ENCODE measurements at regions not wholly inside any gene's neighbourhood (a gene's known extent, or its start where the extent isn't known, plus 50 kb on each side); places are given as distances from the start of the nearest gene placed in this dataset.

GRCh38 chr2:200752332-200752731 lies 59.4 kb upstream of the BZW1 start:
- Histone ChIP-seq H3F3A (ENCODE audit: insufficient read depth) (peaks cover 4% of the 10 kb centered on the region; the same call in 1 of the 2 replicates), H2AFZ (no peak overlapping the region), H4K20me1 (ENCODE audit: insufficient read depth) (no peaks in the 10 kb centered on the region), H3K4me2 (ENCODE audit: unreplicated experiment) (no peak overlapping the region), H3K79me2 (ENCODE audit: insufficient read depth) (no peaks in the 10 kb centered on the region), H3K27ac (no peak overlapping the region), H3K4me1 (ENCODE audit: insufficient read depth) (peaks cover 15% of the 10 kb centered on the region), H3K9me3 (ENCODE audit: low read depth) (no peaks in the 10 kb centered on the region), H3K9me2 (ENCODE audit: insufficient read depth) (no peaks in the 10 kb centered on the region), H3K27me3 (replicated peaks; ENCODE audit: insufficient read depth) (no peaks in the 10 kb centered on the region), H3K9ac (no peak overlapping the region), H3K4me3 (no peak overlapping the region), H3K36me3 (ENCODE audit: low read depth) (no peaks in the 10 kb centered on the region)
- WGBS, 2 experiments (ENCODE audit: low coverage in 1 of 2, low lambda C conversion rate in 2 of 2, missing lambda C conversion rate in 2 of 2): 85 to 93% methylated on average over 2 of the region's 2 CpGs
- no peak for DNase-seq
- TF ChIP-seq EZH2phosphoT487 (IDR thresholded peaks at IDR 0.05; ENCODE audit: insufficient read depth, low read depth): no peak
- no peak for TF ChIP-seq EZH2 (IDR thresholded peaks at IDR 0.05; ENCODE audit: insufficient read depth, poor library complexity, severe bottlenecking)
- in situ Hi-C loops (cut with MboI): no loop called here

GRCh38 chr2:200752835-200753234 lies 58.9 kb upstream of the BZW1 start:
- Histone ChIP-seq H3K27ac (no peak overlapping the region), H3K9ac (no peak overlapping the region), H2AFZ (no peak overlapping the region), H3K9me3 (ENCODE audit: low read depth) (no peaks in the 10 kb centered on the region), H3K4me3 (no peak overlapping the region), H3K4me2 (ENCODE audit: unreplicated experiment) (no peak overlapping the region), H3K36me3 (ENCODE audit: low read depth) (no peaks in the 10 kb centered on the region), H4K20me1 (ENCODE audit: insufficient read depth) (no peaks in the 10 kb centered on the region), H3F3A (ENCODE audit: insufficient read depth) (peaks cover 9% of the 10 kb centered on the region), H3K9me2 (ENCODE audit: insufficient read depth) (no peaks in the 10 kb centered on the region), H3K79me2 (ENCODE audit: insufficient read depth) (no peaks in the 10 kb centered on the region), H3K4me1 (ENCODE audit: insufficient read depth) (peaks cover 20% of the 10 kb centered on the region), H3K27me3 (replicated peaks; ENCODE audit: insufficient read depth) (no peaks in the 10 kb centered on the region)
- WGBS, 2 experiments (ENCODE audit: low coverage in 1 of 2, low lambda C conversion rate in 2 of 2, missing lambda C conversion rate in 2 of 2): 68 to 89% methylated on average over 1 of the region's 1 CpG
- in situ Hi-C loops (cut with MboI): no loop called here
- no peak for DNase-seq
- TF ChIP-seq EZH2phosphoT487 (IDR thresholded peaks at IDR 0.05; ENCODE audit: insufficient read depth, low read depth) (no peak), EZH2 (IDR thresholded peaks at IDR 0.05; ENCODE audit: insufficient read depth, poor library complexity, severe bottlenecking) (no peak)

DNA sequence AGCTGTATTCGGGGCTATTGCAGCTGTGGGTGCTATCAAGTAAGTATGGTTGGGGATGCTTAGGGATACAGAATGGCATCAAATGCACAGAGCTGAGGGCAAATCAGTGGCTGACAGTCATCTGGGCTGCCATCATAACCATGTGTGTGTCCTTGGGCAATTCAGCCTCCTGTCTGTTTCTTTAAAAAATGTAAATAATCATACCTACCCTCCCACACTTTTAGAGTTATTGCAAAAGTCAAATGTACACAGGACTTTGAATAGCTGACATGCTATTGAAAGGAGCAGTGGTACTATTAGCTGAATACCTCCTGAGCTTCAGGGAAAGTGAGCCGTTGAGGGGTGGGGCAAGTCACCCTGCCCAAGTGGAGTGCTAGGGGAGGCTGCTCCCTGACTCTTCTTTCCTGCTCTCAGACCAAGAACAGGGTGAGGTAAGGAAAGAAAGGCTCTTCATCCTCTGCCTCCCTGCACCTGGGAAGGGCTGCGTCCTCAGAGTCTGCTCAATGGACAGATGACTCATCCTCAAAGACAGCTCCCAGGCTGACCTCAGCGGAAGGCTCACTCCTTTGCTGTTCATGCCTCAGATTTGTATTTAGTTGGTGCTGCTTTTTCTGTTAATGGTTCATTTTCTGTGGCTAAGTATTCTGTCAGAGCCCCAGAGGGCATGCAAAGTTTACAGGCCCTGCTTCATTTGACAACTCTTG lies 54.9 kb upstream of the BZW1 start:
- 22 to 26% methylated on average over 4 of the region's 4 CpGs for WGBS, 2 experiments (ENCODE audit: low coverage in 1 of 2, low lambda C conversion rate in 2 of 2, missing lambda C conversion rate in 2 of 2)
- 0 out of 2 replicates have a peak overlapping the region, but pooled peaks have one; percentile 12 for H3K9ac ChIP-seq
- H3K36me3 ChIP-seq (ENCODE audit: low read depth): no peaks in the 10 kb centered on the region
- DNase-seq: peak; percentile 91
- no peak overlapping the region for H3K4me3 ChIP-seq
- peak overlapping the region; percentile 9; the same call in 1 of the 2 replicates for H2AFZ ChIP-seq
- no peaks in the 10 kb centered on the region for H3K9me3 ChIP-seq (ENCODE audit: low read depth)
- peaks cover 32% of the 10 kb centered on the region for H3K4me1 ChIP-seq (ENCODE audit: insufficient read depth)
- TF ChIP-seq EZH2phosphoT487 (IDR thresholded peaks at IDR 0.05; ENCODE audit: insufficient read depth, low read depth) (no peak), EZH2 (IDR thresholded peaks at IDR 0.05; ENCODE audit: insufficient read depth, poor library complexity, severe bottlenecking) (no peak)
- H3K4me2 ChIP-seq (ENCODE audit: unreplicated experiment): peak overlapping the region; percentile 13
- no peaks in the 10 kb centered on the region for H4K20me1 ChIP-seq (ENCODE audit: insufficient read depth)
- no peaks in the 10 kb centered on the region for H3K9me2 ChIP-seq (ENCODE audit: insufficient read depth)
- peaks cover 20% of the 10 kb centered on the region for H3F3A ChIP-seq (ENCODE audit: insufficient read depth)
- peak overlapping the region; percentile 22 for H3K27ac ChIP-seq
- in situ Hi-C loops (cut with MboI): no loop called here
- no peaks in the 10 kb centered on the region for H3K79me2 ChIP-seq (ENCODE audit: insufficient read depth)
- no peaks in the 10 kb centered on the region for H3K27me3 ChIP-seq (replicated peaks; ENCODE audit: insufficient read depth)

GRCh38 chr2:200757399-200757798 lies 54.3 kb upstream of the BZW1 start:
- Histone ChIP-seq H3K9ac (0 out of 2 replicates have a peak overlapping the region, but pooled peaks have one; percentile 12), H3K27ac (peak overlapping the region; percentile 22), H3K4me3 (no peak overlapping the region), H3K27me3 (replicated peaks; ENCODE audit: insufficient read depth) (no peaks in the 10 kb centered on the region), H2AFZ (peak overlapping the region; percentile 9; the same call in 1 of the 2 replicates), H3K79me2 (ENCODE audit: insufficient read depth) (no peaks in the 10 kb centered on the region), H3K9me3 (ENCODE audit: low read depth) (no peaks in the 10 kb centered on the region), H3K4me2 (ENCODE audit: unreplicated experiment) (no peak overlapping the region), H3F3A (ENCODE audit: insufficient read depth) (peaks cover 24% of the 10 kb centered on the region), H3K9me2 (ENCODE audit: insufficient read depth) (no peaks in the 10 kb centered on the region), H3K4me1 (ENCODE audit: insufficient read depth) (peaks cover 36% of the 10 kb centered on the region), H3K36me3 (ENCODE audit: low read depth) (no peaks in the 10 kb centered on the region), H4K20me1 (ENCODE audit: insufficient read depth) (no peaks in the 10 kb centered on the region)
- in situ Hi-C loops (cut with MboI): no loop called here
- WGBS, 2 experiments (ENCODE audit: low coverage in 1 of 2, low lambda C conversion rate in 2 of 2, missing lambda C conversion rate in 2 of 2): 46 to 47% methylated on average over 4 of the region's 4 CpGs
- no peak for DNase-seq
- TF ChIP-seq EZH2 (IDR thresholded peaks at IDR 0.05; ENCODE audit: insufficient read depth, poor library complexity, severe bottlenecking) (no peak), EZH2phosphoT487 (IDR thresholded peaks at IDR 0.05; ENCODE audit: insufficient read depth, low read depth) (no peak)

Measured in GM23248 (cell line).